ENCODE measurements at regions not wholly inside any gene's neighbourhood (a gene's known extent, or its start where the extent isn't known, plus 50 kb on each side); places are given as distances from the start of the nearest gene placed in this dataset.

DNA sequence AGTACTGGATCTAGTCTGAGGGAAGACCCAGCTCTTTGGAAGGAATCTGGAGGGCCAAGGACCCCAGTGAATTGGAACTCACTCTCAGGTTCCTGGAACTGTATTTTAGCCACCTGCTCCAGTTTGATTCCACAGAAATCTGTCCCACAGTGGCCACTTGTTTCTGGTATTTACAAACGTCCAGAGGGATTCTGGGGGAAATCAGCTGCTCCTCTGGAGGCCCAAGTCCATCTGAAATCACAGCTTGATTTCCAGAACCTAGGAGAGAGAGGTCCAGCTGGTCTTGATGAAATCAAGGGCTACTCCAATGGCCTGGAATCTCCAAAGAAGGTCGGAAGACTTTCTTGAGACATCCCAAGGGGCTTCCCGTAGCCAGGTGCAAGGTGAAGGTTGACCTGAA, 132.3 kb upstream of the UMPS start (continued):
- TF ChIP-seq REST (IDR thresholded peaks at IDR 0.05) (peak; percentile 59), NR2F2 (IDR thresholded peaks at IDR 0.05) (no peak)

GRCh38 chr3:124599147-124599765, 131.0 kb upstream of the UMPS start:
- H3K27me3 ChIP-seq (ENCODE audit: control insufficient read depth in 4 of 4, insufficient read depth in 4 of 4, low read length in 3 of 4), result no peaks in the 10 kb centered on the region
- TF ChIP-seq RXRA (IDR thresholded peaks at IDR 0.05) (peak; percentile 22 to 33), SP1 (IDR thresholded peaks at IDR 0.05) (peak; percentile 42), FOXA2 (IDR thresholded peaks at IDR 0.05) (no peak), HNF4A (conservative IDR thresholded peaks at IDR 0.05) (peak; percentile 14 to 36)
- no peak for DNase-seq (ENCODE audit: low spot score)
- no peaks in the 10 kb centered on the region for H3K9me3 ChIP-seq (ENCODE audit: control insufficient read depth in 4 of 4, low read length in 3 of 4)
- H3K9ac ChIP-seq (ENCODE audit: low read depth in 1 of 2, low read length in 2 of 2), result no peak overlapping the region
- H3K36me3 ChIP-seq (ENCODE audit: control insufficient read depth in 4 of 4, insufficient read depth in 3 of 4, low read depth in 1 of 4, low read length in 3 of 4), result no peaks in the 10 kb centered on the region
- 75% methylated on average over 9 of the region's 9 CpGs for WGBS
- H3K4me3 ChIP-seq (ENCODE audit: low read depth in 1 of 3, low read length in 3 of 3), result no peak overlapping the region
- H3K27ac ChIP-seq (ENCODE audit: low read depth in 1 of 2, low read length in 2 of 2), result peak overlapping the region; percentile 10 to 40
- H3K4me1 ChIP-seq (ENCODE audit: control insufficient read depth in 4 of 4, insufficient read depth in 4 of 4, low read length in 3 of 4), result peaks cover 3 to 38% (median 15%) of the 10 kb centered on the region in 4 donors

GRCh38 chr3:124599779-124600693, 130.2 kb upstream of the UMPS start:
- 64% methylated on average over 4 of the region's 4 CpGs for WGBS
- peaks cover 3 to 37% (median 15%) of the 10 kb centered on the region in 4 donors for H3K4me1 ChIP-seq (ENCODE audit: control insufficient read depth in 4 of 4, insufficient read depth in 4 of 4, low read length in 3 of 4)
- H3K27ac ChIP-seq (ENCODE audit: low read depth in 1 of 2, low read length in 2 of 2), result peak overlapping the region; percentile 10 to 40
- TF ChIP-seq RAD21 (IDR thresholded peaks at IDR 0.05) (no peak), RXRA (IDR thresholded peaks at IDR 0.05) (no peak), SP1 (IDR thresholded peaks at IDR 0.05) (no peak), EGR1 (IDR thresholded peaks at IDR 0.05; ENCODE audit: low read depth in 2 of 2) (no peak), ATF3 (IDR thresholded peaks at IDR 0.05) (no peak), HNF4G (IDR thresholded peaks at IDR 0.05) (no peak), REST (IDR thresholded peaks at IDR 0.05) (no peak), JUND (IDR thresholded peaks at IDR 0.05) (no peak)
- TF ChIP-seq, protein P1, sequence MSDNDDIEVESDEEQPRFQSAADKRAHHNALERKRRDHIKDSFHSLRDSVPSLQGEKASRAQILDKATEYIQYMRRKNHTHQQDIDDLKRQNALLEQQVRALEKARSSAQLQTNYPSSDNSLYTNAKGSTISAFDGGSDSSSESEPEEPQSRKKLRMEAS (IDR thresholded peaks at IDR 0.05), result no peak
- no peaks in the 10 kb centered on the region for H3K36me3 ChIP-seq (ENCODE audit: control insufficient read depth in 4 of 4, insufficient read depth in 3 of 4, low read depth in 1 of 4, low read length in 3 of 4)
- no peak for DNase-seq (ENCODE audit: low spot score)
- no peak overlapping the region for H3K9ac ChIP-seq (ENCODE audit: low read depth in 1 of 2, low read length in 2 of 2)
- H3K9me3 ChIP-seq (ENCODE audit: control insufficient read depth in 4 of 4, low read length in 3 of 4), result no peaks in the 10 kb centered on the region
- no peaks in the 10 kb centered on the region for H3K27me3 ChIP-seq (ENCODE audit: control insufficient read depth in 4 of 4, insufficient read depth in 4 of 4, low read length in 3 of 4)
- no peak overlapping the region for H3K4me3 ChIP-seq (ENCODE audit: low read depth in 1 of 3, low read length in 3 of 3)

Measured in liver (tissue), 7 donors.